IMR-90 (cell line): ENCODE measurements at regions not wholly inside any gene's neighbourhood (a gene's known extent, or its start where the extent isn't known, plus 50 kb on each side); places are given as distances from the start of the nearest gene placed in this dataset.

Experiments
- ATAC-seq: fragments of 200-7000 bp; cut with Tn5 transposase; 2 replicates; pipeline ENCODE4 v1.9.1; 2020; ENCODE audit warnings: low read depth, mild to moderate bottlenecking, moderate library complexity
- BruUV-seq: library from RNA; stranded (reverse); fragments of 400-500 nt; replicated peaks from 2 replicates; lab custom pipeline; 2021; lab: Mats Ljungman, UMichigan
- CTCF ChIA-PET: fragments of 300-600 bp; formaldehyde crosslinking; extraction: SDS; loops from one replicate; lab custom pipeline; 2021; ENCODE audit warnings: antibody characterized with exemption; lab: Yijun Ruan, JAX
- POLR2A ChIA-PET: fragments of 300-600 bp; sonication (Branson Sonifier 250); formaldehyde crosslinking; loops from one replicate; lab custom pipeline; 2022; ENCODE audit warnings: antibody characterized with exemption; ENCODE audit not compliant: unreplicated experiment; lab: Charles Lee
- DNase-seq: peaks from one replicate; pipeline ENCODE4 v3.0.0; 2013
- H2AFZ ChIP-seq: replicated peaks from 2 replicates; pipeline ENCODE3; 2013; ENCODE audit warnings: low read length, mild to moderate bottlenecking; ENCODE audit not compliant: poor library complexity
- H2AK5ac ChIP-seq: 2 replicates; pipeline ENCODE4 v1.6.1; 2013; ENCODE audit warnings: low read depth, low read length, inconsistent platforms
- H2AK9ac ChIP-seq: replicated peaks from 2 replicates; pipeline ENCODE3; 2013; ENCODE audit warnings: mild to moderate bottlenecking, low read depth, low read length, moderate library complexity; ENCODE audit not compliant: poor library complexity
- H2BK120ac ChIP-seq: 2 replicates; pipeline ENCODE4 v1.6.1; 2013; ENCODE audit warnings: low read depth, low read length, inconsistent platforms
- H2BK15ac ChIP-seq: 3 replicates; pipeline ENCODE4 v1.6.1; 2013; ENCODE audit warnings: low read depth, low read length, inconsistent platforms
- H2BK20ac ChIP-seq: 2 replicates; pipeline ENCODE4 v1.6.1; 2013; ENCODE audit warnings: low read depth, mild to moderate bottlenecking, inconsistent platforms, low read length, moderate library complexity
- H2BK5ac ChIP-seq: 2 replicates; pipeline ENCODE4 v1.6.1; 2013; ENCODE audit warnings: mild to moderate bottlenecking, low read depth, low read length, inconsistent platforms; ENCODE audit not compliant: poor library complexity, severe bottlenecking
- H3K14ac ChIP-seq: replicated peaks from 2 replicates; pipeline ENCODE4 v1.6.1; 2013; ENCODE audit warnings: low read depth, low read length, inconsistent platforms
- H3K18ac ChIP-seq: 2 replicates; pipeline ENCODE4 v1.6.1; 2013; ENCODE audit warnings: low read depth, low read length, control low read depth
- H3K23ac ChIP-seq: 2 replicates; pipeline ENCODE4 v1.6.1; 2013; ENCODE audit warnings: low read depth, low read length, inconsistent platforms
- H3K27ac ChIP-seq: 2 replicates; pipeline ENCODE4 v1.5.1; 2013; ENCODE audit warnings: mild to moderate bottlenecking, control low read depth, low read length; ENCODE audit not compliant: insufficient read depth
- H3K27me3 ChIP-seq: 2 replicates; pipeline ENCODE4 v1.6.1; 2013; ENCODE audit warnings: low read length; ENCODE audit not compliant: control insufficient read depth, insufficient read depth
- H3K36me3 ChIP-seq: 2 replicates; pipeline ENCODE4 v1.6.1; 2013; ENCODE audit warnings: low read length, mixed read lengths; ENCODE audit not compliant: control insufficient read depth, insufficient read depth
- H3K4ac ChIP-seq: 2 replicates; pipeline ENCODE4 v1.6.1; 2013; ENCODE audit warnings: low read depth, low read length, inconsistent platforms
- H3K4me1 ChIP-seq: 2 replicates; pipeline ENCODE4 v1.6.1; 2013; ENCODE audit warnings: low read length, mixed read lengths; ENCODE audit not compliant: control insufficient read depth, insufficient read depth
- H3K4me2 ChIP-seq: 2 replicates; pipeline ENCODE4 v1.6.1; 2013; ENCODE audit warnings: low read depth, mild to moderate bottlenecking, control low read depth, low read length, moderate library complexity
- H3K4me3 ChIP-seq: 2 replicates; pipeline ENCODE4 v1.5.1; 2013; ENCODE audit warnings: low read depth, mild to moderate bottlenecking, control low read depth, low read length, moderate library complexity; ENCODE audit not compliant: insufficient read depth
- H3K56ac ChIP-seq: 2 replicates; pipeline ENCODE4 v1.6.1; 2013; ENCODE audit warnings: low read length, inconsistent platforms; ENCODE audit not compliant: insufficient read depth; ENCODE audit errors: extremely low read depth
- H3K79me1 ChIP-seq, 2 experiments: 2 replicates each; pipeline ENCODE4 v1.6.1; 2013; ENCODE audit warnings: low read length in 2 of 2, inconsistent platforms in 1 of 2, low read depth in 1 of 2
- H3K9ac ChIP-seq: 2 replicates; pipeline ENCODE4 v1.6.1; 2013; ENCODE audit warnings: low read depth, low read length, control low read depth
- H3K9me1 ChIP-seq: 2 replicates; pipeline ENCODE4 v1.6.1; 2013; ENCODE audit warnings: low read length, inconsistent platforms; ENCODE audit not compliant: insufficient read depth
- H3K9me3 ChIP-seq: 2 replicates; pipeline ENCODE4 v1.6.1; 2013; ENCODE audit warnings: low read length; ENCODE audit not compliant: control insufficient read depth, insufficient read depth
- H4K20me1 ChIP-seq: 2 replicates; pipeline ENCODE4 v1.6.1; 2013; ENCODE audit warnings: low read length, inconsistent platforms; ENCODE audit not compliant: insufficient read depth
- H4K5ac ChIP-seq: 2 replicates; pipeline ENCODE4 v1.6.1; 2013; ENCODE audit warnings: mild to moderate bottlenecking, low read depth, low read length, control low read depth
- H4K8ac ChIP-seq, 2 experiments: 2 replicates each; pipeline ENCODE4 v1.6.1; 2013; ENCODE audit warnings: low read depth in 2 of 2, low read length in 2 of 2, control low read depth in 1 of 2, inconsistent platforms in 1 of 2
- H4K91ac ChIP-seq: 2 replicates; pipeline ENCODE4 v1.6.1; 2013; ENCODE audit warnings: low read depth, low read length, inconsistent platforms; ENCODE audit not compliant: insufficient read depth
- BHLHE40 ChIP-seq: fragments of 150-350 bp; IDR thresholded peaks from 2 replicates; pipeline ENCODE4 v1.6.1; 2016; ENCODE audit warnings: mild to moderate bottlenecking, low read depth, low read length
- CEBPB ChIP-seq: IDR thresholded peaks from 2 replicates; pipeline ENCODE4 v1.6.1; 2012; ENCODE audit warnings: low read depth, low read length, improper control_type of control experiment
- CHD1 ChIP-seq: IDR thresholded peaks from 2 replicates; pipeline ENCODE4 v1.6.1; 2012; ENCODE audit warnings: low read depth, low read length, improper control_type of control experiment
- FOS ChIP-seq: fragments of 150-350 bp; IDR thresholded peaks from 2 replicates; pipeline ENCODE4 v1.6.1; 2016; ENCODE audit warnings: low read depth, low read length
- MAFK ChIP-seq: IDR thresholded peaks from 2 replicates; pipeline ENCODE4 v1.6.1; 2012; ENCODE audit warnings: low read depth, low read length, improper control_type of control experiment
- MAZ ChIP-seq: IDR thresholded peaks from 2 replicates; pipeline ENCODE4 v1.6.1; 2012; ENCODE audit warnings: low read depth, mild to moderate bottlenecking, low read length, improper control_type of control experiment, moderate library complexity, borderline replicate concordance
- NFE2L2 ChIP-seq: fragments of 150-350 bp; IDR thresholded peaks from 2 replicates; pipeline ENCODE4 v1.6.1; 2016; ENCODE audit warnings: low read depth, mild to moderate bottlenecking, low read length
- POLR2A ChIP-seq: IDR thresholded peaks from 2 replicates; pipeline ENCODE4 v1.6.1; 2012; ENCODE audit warnings: mild to moderate bottlenecking, low read depth, low read length
- RAD21 ChIP-seq: IDR thresholded peaks from 2 replicates; pipeline ENCODE4 v1.6.1; 2012; ENCODE audit warnings: low read length, improper control_type of control experiment
- RCOR1 ChIP-seq: IDR thresholded peaks from 2 replicates; pipeline ENCODE4 v1.6.1; 2012; ENCODE audit warnings: mild to moderate bottlenecking, low read length, improper control_type of control experiment; ENCODE audit not compliant: insufficient replicate concordance
- RFX5 ChIP-seq: IDR thresholded peaks from 2 replicates; pipeline ENCODE4 v1.8.0; 2012; ENCODE audit warnings: low read depth, mild to moderate bottlenecking, low read length, moderate library complexity
- SMC3 ChIP-seq: fragments of 150-350 bp; IDR thresholded peaks from 2 replicates; pipeline ENCODE4 v1.6.1; 2016; ENCODE audit warnings: low read depth, mild to moderate bottlenecking, antibody characterized with exemption, low read length, moderate library complexity
- WGBS, 2 experiments: methylation state at CpG; one replicate each; pipeline versions ENCODE4 v1.1.5 to v1.1.7; 2013; ENCODE audit warnings: missing lambda C conversion rate in 2 of 2; ENCODE audit not compliant: insufficient read length in 1 of 2; ENCODE audit errors: extremely low coverage in 2 of 2; 5-methylcytosine and 5-hydroxymethylcytosine counted together
- dilution Hi-C: fragments of 300-500 bp; cut with HindIII; formaldehyde crosslinking; loops from one replicate; pipeline ENCODE4 v1.14.3; 2018; ENCODE audit warnings: low sequenced_read_pairs; ENCODE audit not compliant: unreplicated experiment
- in situ Hi-C: fragments of 300-500 bp; cut with MboI; formaldehyde crosslinking; loops from 3 replicates; pipeline ENCODE4 v1.14.3; 2019; ENCODE audit warnings: low sequenced_read_pairs, inconsistent platforms, mixed read lengths
- intact Hi-C: fragments of 100-400 bp; cut with micrococcal nuclease; formaldehyde crosslinking; loops from 2 replicates; pipeline ENCODE4 v1.10.0; 2022
- TF ChIP-seq, protein P1 (sequence below): fragments of 150-350 bp; IDR thresholded peaks from 2 replicates; pipeline ENCODE4 v1.6.1; 2017; ENCODE audit warnings: mild to moderate bottlenecking, antibody characterized with exemption, low read length, low read depth
- TF ChIP-seq, protein P2 (sequence below): fragments of 150-350 bp; IDR thresholded peaks from 2 replicates; pipeline ENCODE4 v1.6.1; 2016; ENCODE audit warnings: low read depth, mild to moderate bottlenecking, low read length, moderate library complexity, borderline replicate concordance
- TF ChIP-seq, protein P3 (sequence below): conservative IDR thresholded peaks from 2 replicates; pipeline ENCODE4 v1.5.1; 2012; ENCODE audit warnings: mild to moderate bottlenecking, low read depth, low read length, improper control_type of control experiment

DNA sequence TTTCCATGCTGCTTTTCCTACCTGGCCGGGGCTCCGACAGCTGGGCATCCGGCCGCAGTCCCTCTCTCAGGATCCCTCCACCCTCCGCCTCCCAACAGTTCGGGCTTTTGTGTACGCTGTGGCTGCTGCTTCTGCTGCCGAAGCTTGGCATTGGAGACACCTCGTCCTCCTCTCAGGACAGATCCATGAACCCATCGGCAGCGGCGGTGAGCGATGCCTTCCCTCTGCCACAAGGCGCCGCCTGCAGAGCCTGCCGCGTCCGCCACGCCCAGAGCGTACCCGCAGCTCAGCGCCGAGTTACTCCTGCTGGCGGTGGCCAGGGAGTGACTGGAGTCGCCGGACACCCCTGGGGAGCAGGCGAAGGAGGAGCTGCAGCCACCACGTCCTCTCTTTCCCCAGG lies 2032.8 kb downstream of the TP53TG3F start:
- TF ChIP-seq, protein P1, sequence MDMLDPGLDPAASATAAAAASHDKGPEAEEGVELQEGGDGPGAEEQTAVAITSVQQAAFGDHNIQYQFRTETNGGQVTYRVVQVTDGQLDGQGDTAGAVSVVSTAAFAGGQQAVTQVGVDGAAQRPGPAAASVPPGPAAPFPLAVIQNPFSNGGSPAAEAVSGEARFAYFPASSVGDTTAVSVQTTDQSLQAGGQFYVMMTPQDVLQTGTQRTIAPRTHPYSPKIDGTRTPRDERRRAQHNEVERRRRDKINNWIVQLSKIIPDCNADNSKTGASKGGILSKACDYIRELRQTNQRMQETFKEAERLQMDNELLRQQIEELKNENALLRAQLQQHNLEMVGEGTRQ, result no peak
- TF ChIP-seq POLR2A (no peak), BHLHE40 (no peak), CEBPB (no peak), RCOR1 (no peak), FOS (no peak), NFE2L2 (no peak), RFX5 (no peak), RAD21 (no peak), MAFK (no peak), MAZ (no peak), SMC3 (no peak), CHD1 (no peak)
- TF ChIP-seq, protein P2, sequence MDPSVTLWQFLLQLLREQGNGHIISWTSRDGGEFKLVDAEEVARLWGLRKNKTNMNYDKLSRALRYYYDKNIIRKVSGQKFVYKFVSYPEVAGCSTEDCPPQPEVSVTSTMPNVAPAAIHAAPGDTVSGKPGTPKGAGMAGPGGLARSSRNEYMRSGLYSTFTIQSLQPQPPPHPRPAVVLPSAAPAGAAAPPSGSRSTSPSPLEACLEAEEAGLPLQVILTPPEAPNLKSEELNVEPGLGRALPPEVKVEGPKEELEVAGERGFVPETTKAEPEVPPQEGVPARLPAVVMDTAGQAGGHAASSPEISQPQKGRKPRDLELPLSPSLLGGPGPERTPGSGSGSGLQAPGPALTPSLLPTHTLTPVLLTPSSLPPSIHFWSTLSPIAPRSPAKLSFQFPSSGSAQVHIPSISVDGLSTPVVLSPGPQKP, result no peak
- TF ChIP-seq, protein P3, sequence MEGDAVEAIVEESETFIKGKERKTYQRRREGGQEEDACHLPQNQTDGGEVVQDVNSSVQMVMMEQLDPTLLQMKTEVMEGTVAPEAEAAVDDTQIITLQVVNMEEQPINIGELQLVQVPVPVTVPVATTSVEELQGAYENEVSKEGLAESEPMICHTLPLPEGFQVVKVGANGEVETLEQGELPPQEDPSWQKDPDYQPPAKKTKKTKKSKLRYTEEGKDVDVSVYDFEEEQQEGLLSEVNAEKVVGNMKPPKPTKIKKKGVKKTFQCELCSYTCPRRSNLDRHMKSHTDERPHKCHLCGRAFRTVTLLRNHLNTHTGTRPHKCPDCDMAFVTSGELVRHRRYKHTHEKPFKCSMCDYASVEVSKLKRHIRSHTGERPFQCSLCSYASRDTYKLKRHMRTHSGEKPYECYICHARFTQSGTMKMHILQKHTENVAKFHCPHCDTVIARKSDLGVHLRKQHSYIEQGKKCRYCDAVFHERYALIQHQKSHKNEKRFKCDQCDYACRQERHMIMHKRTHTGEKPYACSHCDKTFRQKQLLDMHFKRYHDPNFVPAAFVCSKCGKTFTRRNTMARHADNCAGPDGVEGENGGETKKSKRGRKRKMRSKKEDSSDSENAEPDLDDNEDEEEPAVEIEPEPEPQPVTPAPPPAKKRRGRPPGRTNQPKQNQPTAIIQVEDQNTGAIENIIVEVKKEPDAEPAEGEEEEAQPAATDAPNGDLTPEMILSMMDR, result no peak
- H3K4me3 ChIP-seq, result no peak overlapping the region
- no peak overlapping the region for H2AK5ac ChIP-seq
- no peak overlapping the region for H3K56ac ChIP-seq
- H3K4me2 ChIP-seq, result no peak overlapping the region
- ChIA-PET POLR2A (no interaction called here), CTCF (no interaction called here)
- H4K20me1 ChIP-seq, result no peaks in the 10 kb centered on the region
- in situ Hi-C loops, result no loop called here
- no peaks in the 10 kb centered on the region for H3K79me1 ChIP-seq
- no peak overlapping the region for H2BK5ac ChIP-seq
- no peak overlapping the region for H3K4ac ChIP-seq
- H3K4me1 ChIP-seq, result no peaks in the 10 kb centered on the region
- H3K18ac ChIP-seq, result no peak overlapping the region
- no peaks in the 10 kb centered on the region for H3K36me3 ChIP-seq
- H3K9me1 ChIP-seq, result no peaks in the 10 kb centered on the region
- dilution Hi-C loops, result no loop called here
- ATAC-seq, result no peak
- no peak overlapping the region for H3K27ac ChIP-seq
- H3K9me3 ChIP-seq, result peaks cover 10% of the 10 kb centered on the region
- no peak overlapping the region for H4K8ac ChIP-seq
- 33% methylated on average over 19 of the region's 28 CpGs; no CpG with 5 or more reads in 1 of the 2 experiments for WGBS, 2 experiments
- H3K23ac ChIP-seq, result no peak overlapping the region
- H3K9ac ChIP-seq, result no peak overlapping the region
- H3K14ac ChIP-seq, result no peak overlapping the region
- H2BK20ac ChIP-seq, result no peak overlapping the region
- H2BK15ac ChIP-seq, result no peak overlapping the region
- intact Hi-C loops, result no loop called here
- H2AK9ac ChIP-seq, result no peak overlapping the region
- H4K91ac ChIP-seq, result no peak overlapping the region
- no peak overlapping the region for H2BK120ac ChIP-seq
- no TSS peak for BruUV-seq
- DNase-seq, result no peak
- H2AFZ ChIP-seq, result no peak overlapping the region
- no peak overlapping the region for H4K5ac ChIP-seq
- H3K27me3 ChIP-seq, result no peaks in the 10 kb centered on the region
